Sciatic nerve (tissue), 2 donors: ENCODE measurements at regions not wholly inside any gene's neighbourhood (a gene's known extent, or its start where the extent isn't known, plus 50 kb on each side); places are given as distances from the start of the nearest gene placed in this dataset.

ENCODE experiments used
- ATAC-seq: fragments of 200-7000 bp; cut with Tn5 transposase; one replicate; pipeline ENCODE4 v1.9.1; 2020; ENCODE audit warnings: mild to moderate bottlenecking, moderate library complexity
- DNase-seq: peaks from one replicate; pipeline ENCODE4 v3.0.0-alpha.2; 2020; ENCODE audit warnings: low spot score
- intact Hi-C: fragments of 100-400 bp; cut with DNase I; formaldehyde crosslinking; loops from one replicate; pipeline ENCODE4 v1.14.2; 2022
- donor health status: DM: no; HTN: no; CAD: no.
- donor health status: DM: no; HTN: no; CAD: no.

DNA sequence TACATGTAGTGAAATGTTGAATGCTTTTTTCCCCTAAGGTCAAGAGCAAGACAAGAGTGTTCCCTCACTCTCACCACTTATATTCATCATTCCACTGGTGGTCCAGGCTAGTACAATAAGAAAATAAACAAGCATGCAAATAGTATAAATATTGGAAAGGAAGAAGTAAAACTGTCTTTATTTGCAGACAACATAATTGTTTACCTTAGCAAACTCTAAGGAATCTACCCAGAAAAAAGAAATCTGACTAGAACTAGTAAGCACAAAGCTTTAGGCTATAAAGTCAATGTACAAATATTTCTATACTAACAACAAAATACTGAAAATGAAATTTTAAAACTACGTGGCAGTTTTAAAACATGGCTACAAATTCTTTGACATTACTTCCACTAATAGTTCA is 101.7 kb downstream of the CYB561 start:
- no peak for ATAC-seq
- intact Hi-C loops, result no loop called here
- DNase-seq, result no peak

DNA sequence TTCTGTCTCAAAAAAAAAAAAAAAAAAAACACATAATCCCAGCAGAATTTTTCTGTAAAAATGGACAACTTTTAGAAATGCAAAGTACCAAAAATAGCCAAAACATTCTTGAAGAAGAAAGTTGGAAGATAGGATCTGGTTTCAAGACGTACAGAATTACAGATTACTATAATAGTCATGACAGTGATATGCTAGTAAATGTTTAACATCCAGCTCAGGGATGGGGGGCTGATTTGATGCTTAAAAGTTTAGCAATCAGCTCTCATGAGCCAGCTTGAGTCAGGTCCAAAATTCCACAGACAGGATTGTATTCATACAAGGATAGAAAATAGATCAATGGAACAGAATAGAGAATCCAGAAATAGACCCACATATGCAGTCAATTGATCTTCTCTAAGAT is 100.5 kb downstream of the CYB561 start:
- ATAC-seq (no peak), DNase-seq (no peak)
- intact Hi-C loops, result no loop called here

DNA sequence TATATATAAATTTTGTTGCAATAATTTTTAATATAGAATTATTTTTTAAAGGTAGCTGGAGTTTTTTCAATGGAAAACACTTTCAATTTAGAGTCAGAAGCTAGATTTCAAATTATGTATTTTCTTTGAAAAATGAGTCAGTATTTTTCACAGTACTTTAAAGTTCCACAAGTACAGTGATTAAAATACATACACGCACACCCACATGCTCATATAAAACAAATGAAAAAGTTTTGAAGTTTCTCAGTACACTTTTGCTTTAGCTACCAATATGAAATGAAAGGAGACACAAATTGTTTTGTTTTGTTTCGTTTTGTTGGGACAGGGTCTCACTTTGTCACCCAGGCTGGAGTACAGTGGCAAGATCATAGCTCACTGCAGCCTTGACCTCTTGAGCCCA is 98.6 kb downstream of the CYB561 start:
- ATAC-seq (no peak), DNase-seq (no peak)
- intact Hi-C loops, result no loop called here

DNA sequence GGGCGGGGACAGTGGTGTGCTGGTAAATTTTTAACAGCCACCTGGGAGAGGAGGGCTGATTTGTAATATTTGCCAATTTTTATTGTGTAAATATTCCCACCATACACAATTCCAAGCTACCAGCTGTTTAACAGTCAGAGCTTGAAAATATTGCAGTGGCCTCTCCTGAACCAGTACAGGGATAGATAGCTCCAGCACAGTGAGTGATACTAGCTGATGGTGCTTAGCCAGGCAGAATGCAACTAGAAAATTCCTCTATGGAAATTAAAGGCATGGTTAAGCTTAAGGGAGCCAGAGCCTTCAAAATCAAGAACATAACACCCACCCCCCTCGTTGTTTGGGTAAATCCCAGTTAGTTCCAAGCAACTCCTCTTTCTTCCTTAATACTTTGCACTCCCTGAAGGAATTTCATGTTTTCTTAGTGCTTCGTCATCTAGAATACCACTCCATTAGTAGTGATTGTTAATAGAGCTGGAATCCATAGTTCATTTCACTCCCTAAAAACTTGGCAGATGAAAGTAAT is 96.6 kb downstream of the CYB561 start:
- intact Hi-C loops, result no loop called here
- no peak for DNase-seq
- ATAC-seq, result peak; percentile 50

DNA sequence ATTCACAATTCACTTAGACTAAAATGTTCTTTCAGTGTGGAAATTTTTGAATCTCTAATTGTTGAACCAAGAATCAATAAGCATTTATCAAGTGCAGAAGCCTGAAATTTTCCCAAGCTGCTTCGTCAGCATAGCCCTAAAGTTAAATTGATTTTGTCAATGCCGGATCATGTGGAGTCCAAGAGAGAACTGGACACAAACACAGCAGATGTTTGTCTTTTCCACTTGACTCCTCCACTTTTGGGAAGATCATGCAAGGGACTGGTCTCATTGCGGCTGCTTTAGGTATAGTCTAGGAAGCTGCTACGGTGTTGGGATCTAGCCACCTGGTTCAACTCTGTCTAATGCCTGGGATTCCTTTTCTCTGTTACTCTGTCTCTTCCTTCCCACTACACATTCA is 95.7 kb downstream of the CYB561 start:
- ATAC-seq, result no peak
- DNase-seq, result no peak
- intact Hi-C loops, result no loop called here

DNA sequence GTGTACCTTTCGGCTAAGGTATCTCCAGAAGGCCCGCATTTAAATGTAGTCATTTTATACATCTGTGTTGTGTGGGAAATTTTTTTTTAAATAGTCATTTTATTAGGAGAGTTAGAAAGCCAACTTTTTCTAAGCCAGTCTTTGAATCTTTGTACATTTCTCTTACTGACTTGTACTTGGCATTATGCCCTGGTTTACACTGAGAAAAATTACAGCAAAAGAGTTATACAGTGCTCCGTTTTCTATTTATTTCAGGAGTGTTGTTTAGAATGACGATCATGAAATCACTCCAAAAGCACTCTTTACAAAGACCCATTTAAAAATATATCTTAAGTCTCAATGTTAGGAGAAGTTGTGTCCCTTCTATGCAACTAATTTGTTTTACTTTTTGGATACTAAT is 91.8 kb downstream of the CYB561 start:
- no peak for DNase-seq
- no peak for ATAC-seq
- intact Hi-C loops, result no loop called here

DNA sequence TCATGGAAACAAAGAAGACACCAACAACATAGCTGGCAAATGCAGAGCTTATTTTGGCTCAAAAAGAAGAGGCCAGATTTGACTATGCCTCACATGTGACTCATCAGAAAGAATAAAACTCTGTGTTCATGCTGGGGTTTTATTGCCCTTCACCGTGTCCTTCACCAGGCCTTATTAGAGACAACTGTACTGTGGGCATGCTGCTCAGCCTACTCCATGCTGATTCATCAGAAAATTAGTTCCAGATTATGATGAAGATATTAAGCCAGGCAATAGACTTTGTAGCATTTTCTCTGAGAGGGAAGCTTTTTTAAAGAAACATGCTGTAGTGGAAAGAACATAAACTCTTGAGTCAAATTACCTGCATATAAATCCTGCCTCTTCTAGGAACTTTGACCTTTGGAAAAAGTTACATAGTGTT is 89.8 kb downstream of the CYB561 start:
- intact Hi-C loops, result no loop called here
- peak; percentile 94 for ATAC-seq
- DNase-seq, result no peak

DNA sequence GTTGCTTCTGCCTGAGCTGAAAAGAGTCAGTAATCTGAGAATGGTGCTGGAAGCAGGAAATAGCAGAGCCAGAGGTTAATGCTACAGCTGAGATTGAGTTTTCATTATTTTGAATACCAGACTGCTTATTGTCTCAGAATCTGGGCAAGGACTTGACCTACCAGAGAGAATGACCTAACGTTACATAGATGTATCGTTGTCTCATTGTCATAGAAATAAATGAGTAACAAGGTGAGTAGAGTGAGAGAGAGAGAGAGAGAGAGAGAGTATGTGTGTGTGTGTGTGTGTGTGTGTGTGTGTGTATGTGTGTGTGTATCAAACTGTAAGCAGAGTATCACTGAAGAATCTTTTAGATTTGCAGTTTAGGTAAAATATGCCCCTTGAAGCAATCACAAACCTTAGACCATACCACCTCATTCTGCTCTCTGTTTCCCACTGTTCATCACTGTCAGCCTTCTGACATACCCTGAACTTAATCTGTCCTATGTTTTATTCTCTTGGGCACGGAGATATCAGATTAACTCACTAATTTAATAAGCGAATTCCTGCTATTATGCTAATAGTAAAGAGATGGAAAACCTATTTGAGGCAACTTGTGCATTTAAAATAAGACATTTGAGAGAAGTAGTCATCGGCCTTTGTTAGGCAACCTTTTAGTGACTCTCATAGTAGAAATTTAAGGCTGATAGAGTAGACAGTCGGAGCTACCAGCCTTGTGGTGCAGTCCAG is 87.8 kb downstream of the CYB561 start:
- ATAC-seq (no peak), DNase-seq (no peak)
- intact Hi-C loops, result no loop called here

DNA sequence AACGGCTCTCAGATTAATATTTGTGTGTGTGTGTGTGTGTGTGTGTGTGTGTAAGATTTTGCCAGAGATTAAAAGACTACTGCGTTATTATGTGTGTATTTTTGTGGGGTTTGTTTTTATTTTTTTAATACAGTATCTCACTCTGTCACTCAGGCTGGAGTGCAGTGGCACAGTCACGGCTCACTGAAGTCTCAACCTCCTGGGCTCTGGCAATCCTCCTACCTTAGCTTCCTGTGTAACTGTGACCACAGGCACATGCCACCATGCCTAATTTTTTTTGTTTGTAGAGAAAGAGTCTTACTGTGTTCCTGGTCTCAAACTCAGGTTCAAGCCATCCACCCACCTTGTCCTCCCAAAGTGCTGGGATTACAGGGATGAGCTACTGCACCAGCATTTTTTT is 87.2 kb downstream of the CYB561 start:
- ATAC-seq (no peak), DNase-seq (no peak)
- intact Hi-C loops, result no loop called here

DNA sequence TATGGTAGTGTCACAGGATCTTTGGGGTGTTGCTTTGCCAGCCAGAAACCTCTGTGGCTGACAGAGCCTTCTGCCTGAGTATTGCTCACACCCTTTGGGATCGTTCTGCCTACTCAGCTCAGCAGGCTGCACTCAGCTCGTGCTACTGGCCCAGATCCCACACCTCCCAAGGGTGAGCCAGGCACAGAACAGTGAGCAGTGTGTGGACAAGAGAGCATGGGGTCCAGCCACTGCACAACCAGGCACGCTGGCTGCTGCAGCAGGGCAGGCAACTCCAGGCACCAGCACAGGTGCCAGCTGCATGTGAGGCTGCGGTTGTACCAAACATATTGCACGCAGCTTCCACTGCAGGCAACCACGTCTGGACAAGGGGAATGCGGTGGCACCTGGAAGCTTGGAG is 84.9 kb downstream of the CYB561 start:
- no peak for DNase-seq
- no peak for ATAC-seq
- intact Hi-C loops, result no loop called here

DNA sequence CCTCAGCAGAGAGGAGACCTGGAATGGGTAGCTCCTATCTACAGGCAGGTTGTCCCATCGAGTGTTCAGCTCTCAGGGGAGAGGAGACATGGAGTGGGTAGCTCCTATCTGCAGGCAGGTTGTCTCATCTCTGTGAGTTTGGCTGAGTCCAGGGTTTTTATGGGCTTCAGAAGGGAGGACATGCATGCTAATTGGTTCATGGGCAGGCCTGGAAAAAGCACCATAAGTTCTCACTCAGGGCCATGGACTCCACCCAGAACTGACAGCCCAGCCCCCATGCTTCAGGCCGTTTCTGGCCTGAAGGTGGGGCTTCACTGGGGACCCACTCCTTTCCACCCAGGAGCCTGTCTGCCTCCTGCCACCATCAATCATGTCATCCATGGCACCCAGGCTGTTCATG is 84.0 kb downstream of the CYB561 start:
- ATAC-seq (no peak), DNase-seq (no peak)
- intact Hi-C loops, result no loop called here

DNA sequence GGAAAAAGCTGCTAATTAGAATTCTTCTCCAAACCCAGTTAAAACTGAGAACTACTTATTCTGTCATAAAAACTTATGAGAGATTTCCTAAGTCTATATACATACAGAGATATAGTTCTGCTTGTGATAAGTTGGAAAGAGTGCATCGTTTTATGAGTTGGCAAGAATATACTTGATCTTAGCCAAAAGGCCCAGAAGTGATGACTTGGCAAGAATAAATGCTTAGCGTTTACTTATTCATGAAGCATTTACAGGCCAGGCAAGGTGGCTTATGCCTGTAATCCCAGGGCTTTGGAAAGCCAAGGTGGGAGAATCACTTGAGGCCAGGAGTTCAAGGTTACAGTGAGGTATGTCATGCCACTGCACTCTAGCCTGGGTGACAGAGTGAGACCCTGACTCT is 81.7 kb downstream of the CYB561 start:
- intact Hi-C loops, result no loop called here
- no peak for DNase-seq
- ATAC-seq, result no peak

DNA sequence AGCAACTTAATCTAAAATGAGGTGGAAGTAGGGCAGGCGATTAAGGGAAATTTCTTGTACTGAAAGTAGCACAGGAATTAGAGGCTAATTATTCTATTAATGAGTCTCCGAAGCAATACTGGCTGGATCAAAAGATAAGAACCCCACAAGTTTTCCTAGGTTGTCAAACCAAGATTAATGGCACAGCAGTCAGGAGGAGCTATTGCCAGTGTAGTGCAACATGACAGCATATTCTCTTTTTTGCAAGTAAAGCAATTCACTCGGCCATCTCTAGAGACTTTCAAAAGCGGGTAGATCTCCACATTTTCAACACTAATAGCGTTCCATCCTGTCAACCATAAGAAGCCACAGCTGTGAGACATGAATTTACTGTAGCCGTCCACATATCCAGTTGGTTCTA is 81.2 kb downstream of the CYB561 start:
- no peak for DNase-seq
- intact Hi-C loops, result no loop called here
- ATAC-seq, result no peak

DNA sequence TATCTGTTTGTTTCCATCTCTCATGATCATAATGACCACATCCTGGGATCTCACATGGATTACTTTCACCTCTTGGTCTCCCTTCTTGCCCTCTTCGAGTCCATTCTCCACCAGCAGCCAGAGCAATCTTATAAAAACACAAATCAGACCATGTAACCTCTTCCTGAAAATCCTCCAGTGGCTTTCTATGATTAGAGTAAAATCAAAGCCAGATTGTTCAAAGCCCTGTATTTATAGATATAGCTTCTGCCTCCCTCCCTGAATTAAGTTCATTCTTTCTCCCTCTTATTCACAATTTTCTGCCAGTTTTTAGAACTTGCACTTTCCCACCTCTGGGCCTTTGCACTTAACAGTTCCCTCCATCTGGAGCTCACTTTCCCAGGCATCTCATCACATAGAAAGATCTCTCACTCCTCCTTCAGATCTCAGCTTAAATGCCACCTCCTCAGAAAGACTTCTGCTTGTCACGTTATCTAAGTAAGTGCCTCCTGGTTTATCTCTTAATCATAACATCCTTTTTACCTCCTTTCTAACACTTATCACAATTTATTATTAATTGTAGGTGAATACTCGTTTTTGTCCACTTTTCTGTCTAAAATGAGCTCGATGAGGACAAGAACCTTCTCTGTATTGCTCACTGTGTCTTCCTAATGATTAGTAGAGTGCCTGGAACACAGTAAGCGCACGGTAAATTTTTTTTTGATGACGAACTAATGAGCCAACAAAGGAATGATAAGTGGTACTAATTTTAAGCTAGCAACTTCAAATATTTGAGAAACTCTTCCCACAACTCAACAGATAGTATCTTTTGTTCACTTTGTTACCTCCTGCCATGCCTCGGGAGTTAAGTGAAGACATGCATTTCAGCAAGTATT is 80.5 kb downstream of the CYB561 start:
- no peak for DNase-seq
- intact Hi-C loops, result no loop called here
- ATAC-seq, result no peak

DNA sequence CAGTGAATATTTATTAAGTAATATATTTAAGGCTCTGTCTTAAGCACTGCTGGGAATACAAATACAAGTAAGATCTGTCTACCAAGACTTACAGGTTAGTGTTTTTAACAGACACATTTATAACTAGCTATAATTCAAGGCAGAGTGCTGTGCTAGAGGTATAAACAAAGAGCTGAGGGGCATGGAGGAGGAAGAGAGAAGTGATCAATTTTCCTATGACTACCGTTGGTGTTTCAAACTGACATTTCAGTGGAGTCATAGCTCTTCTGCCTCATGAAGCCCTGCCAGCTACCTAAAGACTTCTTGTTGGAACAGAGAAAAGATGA is 79.9 kb downstream of the CYB561 start:
- ATAC-seq (no peak), DNase-seq (no peak)
- intact Hi-C loops, result no loop called here

DNA sequence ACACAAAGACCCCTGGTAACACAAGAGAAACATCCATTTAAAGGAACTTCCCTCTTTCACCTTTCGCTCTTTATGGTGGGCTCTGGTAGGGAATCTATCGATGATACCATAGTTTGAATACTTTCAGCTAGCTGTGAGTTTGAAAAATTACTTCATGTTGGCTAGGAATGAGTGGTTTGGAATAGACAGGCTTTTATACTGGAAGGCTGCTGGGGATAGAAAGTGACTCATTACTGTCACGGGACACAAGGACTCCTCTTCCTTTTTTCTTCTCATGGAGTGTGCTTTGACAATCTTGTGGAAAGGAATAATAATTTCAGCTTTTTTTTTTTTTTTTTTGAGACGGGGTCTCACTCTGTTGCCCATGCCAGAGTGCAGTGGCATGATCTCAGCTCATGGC is 76.9 kb downstream of the CYB561 start:
- intact Hi-C loops, result no loop called here
- ATAC-seq (no peak), DNase-seq (no peak)

DNA sequence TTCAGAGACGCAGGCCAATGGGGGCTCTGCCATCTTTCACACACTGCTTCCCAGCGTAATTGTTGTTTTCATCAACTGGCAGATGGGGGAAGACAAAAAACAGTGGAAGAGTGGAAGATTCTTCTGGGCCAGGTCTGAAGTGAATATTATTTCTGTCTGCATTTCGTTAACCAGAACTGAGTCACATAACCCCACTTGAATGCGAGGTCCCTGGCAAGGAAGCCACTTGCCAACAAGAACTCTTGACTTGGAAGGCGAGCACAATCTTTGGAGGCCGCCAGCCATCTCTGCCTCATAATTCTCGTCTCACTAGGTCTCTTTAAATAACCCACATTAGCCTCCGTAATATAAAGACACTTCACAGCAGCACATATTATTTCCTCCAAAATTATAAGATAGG is 75.4 kb downstream of the CYB561 start:
- ATAC-seq (no peak), DNase-seq (no peak)
- intact Hi-C loops, result no loop called here

DNA sequence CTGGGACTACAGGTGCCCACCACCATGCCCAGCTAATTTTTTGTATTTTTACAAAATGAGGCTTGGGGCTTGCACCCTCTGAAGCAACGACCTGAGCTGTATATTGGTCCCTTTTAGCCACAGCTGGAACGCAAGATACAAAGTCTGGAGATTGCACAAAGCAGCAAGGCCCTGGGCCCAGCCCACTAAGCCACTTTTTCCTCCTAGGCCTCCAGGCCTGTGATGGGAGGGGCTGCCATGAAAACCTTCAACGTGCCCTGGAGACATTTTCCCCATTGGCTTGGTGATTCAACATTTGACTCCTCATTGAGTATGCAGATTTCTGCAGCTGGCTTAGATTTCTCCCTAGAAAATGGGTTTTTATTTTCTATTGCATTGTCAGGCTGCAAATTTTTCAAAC is 69.2 kb downstream of the CYB561 start:
- intact Hi-C loops, result no loop called here
- ATAC-seq (no peak), DNase-seq (no peak)

DNA sequence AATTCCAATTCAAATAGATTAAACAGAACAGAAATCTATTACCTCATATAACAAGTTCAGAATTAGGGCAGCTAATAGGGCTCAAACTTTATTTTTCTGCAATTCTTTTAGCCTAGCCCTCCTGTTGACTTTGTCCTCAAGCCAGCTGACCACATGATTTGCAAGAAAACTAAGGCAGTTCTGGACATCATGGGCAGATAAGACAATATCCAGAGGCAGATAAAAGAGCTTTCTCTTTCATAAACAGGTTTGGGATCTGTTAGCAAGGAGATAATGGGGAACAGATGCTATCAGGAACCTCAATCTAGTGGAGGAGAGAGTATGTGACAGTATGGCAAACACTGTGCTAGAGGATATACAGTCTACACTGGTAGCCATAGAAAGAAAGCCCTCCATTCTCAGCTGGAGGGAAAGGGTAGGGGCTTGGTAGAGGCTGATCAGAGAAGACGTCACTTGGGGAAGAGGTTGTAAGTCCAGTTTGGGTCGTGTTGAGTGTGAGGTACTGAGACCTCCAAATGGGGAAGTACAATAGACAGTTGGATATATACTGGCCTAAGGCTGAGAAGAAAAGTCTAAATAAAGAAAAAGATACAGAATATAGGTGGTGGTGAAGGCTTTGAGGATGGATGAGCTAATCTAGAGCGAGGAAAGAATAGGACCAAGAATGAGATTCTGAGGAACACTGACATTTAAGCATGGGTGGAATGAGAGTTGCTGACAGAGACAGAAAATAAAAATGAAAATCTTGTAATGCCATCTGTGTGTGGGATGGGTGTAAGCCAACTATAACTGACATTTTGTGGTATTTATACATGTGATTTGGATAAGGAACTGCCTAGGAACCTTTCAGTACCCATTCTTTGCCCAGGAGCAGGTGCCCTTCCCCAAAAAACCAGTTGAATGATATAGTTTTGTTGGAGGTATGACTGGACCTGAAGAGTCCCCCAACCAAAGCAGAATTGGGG is 67.4 kb downstream of the CYB561 start:
- DNase-seq, result no peak

DNA sequence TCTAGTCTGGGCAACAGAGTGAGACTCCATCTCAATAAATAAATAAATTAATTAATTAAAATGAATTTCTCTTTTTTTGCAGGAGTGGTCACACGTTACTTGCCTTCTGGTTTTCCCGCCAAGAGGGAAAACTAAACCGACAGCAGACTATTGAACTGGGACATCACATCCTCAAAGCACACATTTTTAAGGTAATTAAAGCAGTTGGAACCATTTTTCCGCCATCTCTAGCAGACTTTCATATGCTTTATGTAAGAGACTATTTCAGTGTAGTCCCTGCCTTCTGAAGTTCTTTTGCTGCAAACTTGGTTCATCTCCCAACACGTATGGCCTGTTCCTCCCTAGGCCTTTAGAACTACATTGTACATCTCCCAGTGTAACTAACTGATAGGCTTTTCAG is 66.5 kb downstream of the CYB561 start:
- intact Hi-C loops, result no loop called here
- DNase-seq (no peak), ATAC-seq (no peak)

More for the DNA sequence above, 67.4 kb downstream of the CYB561 start:
- ATAC-seq, result peak; percentile 79
- intact Hi-C loops, result no loop called here
